OCI-LY1 (cell line): ENCODE measurements at regions not wholly inside any gene's neighbourhood (a gene's known extent, or its start where the extent isn't known, plus 50 kb on each side); places are given as distances from the start of the nearest gene placed in this dataset.

Source experiments
- H2AFZ ChIP-seq: fragments of 200-600 bp; sonication (generic), shearing (Covaris generic); 2 replicates; pipeline ENCODE4 v1.6.0; 2014; ENCODE audit warnings: antibody characterized with exemption, mild to moderate bottlenecking, low read length
- H3F3A ChIP-seq: fragments of 200-600 bp; sonication (generic), shearing (Covaris generic); 2 replicates; pipeline ENCODE4 v1.6.0; 2014; ENCODE audit warnings: mild to moderate bottlenecking, antibody characterized with exemption, low read length, moderate library complexity; ENCODE audit not compliant: insufficient read depth
- H3K27ac ChIP-seq: fragments of 200-600 bp; sonication (generic); 2 replicates; pipeline ENCODE4 v1.5.1; 2014; ENCODE audit warnings: low read length, mixed run types, mild to moderate bottlenecking, low read depth; ENCODE audit not compliant: poor library complexity, severe bottlenecking
- H3K27me3 ChIP-seq: fragments of 200-600 bp; sonication (generic); 2 replicates; pipeline ENCODE4 v1.6.0; 2014; ENCODE audit warnings: antibody characterized with exemption, mild to moderate bottlenecking, low read length, moderate library complexity; ENCODE audit not compliant: insufficient read depth
- H3K36me3 ChIP-seq: fragments of 200-600 bp; sonication (generic); 2 replicates; pipeline ENCODE4 v1.6.1; 2014; ENCODE audit warnings: mild to moderate bottlenecking, antibody characterized with exemption, low read length, moderate library complexity, mixed read lengths; ENCODE audit not compliant: insufficient read depth
- H3K4me1 ChIP-seq: fragments of 200-600 bp; sonication (generic); 2 replicates; pipeline ENCODE4 v1.5.1; 2014; ENCODE audit warnings: mild to moderate bottlenecking, low read length, moderate library complexity; ENCODE audit not compliant: insufficient read depth, severe bottlenecking
- H3K4me2 ChIP-seq: fragments of 200-600 bp; sonication (generic), shearing (Covaris generic); 2 replicates; pipeline ENCODE4 v1.6.1; 2014; ENCODE audit warnings: low read length
- H3K4me3 ChIP-seq: fragments of 200-600 bp; sonication (generic); 2 replicates; pipeline ENCODE4 v1.5.1; 2014; ENCODE audit warnings: low read length, low read depth, mild to moderate bottlenecking, mixed read lengths; ENCODE audit not compliant: poor library complexity, severe bottlenecking
- H3K79me2 ChIP-seq: fragments of 200-600 bp; shearing (Covaris generic); 2 replicates; pipeline ENCODE4 v1.6.1; 2016; ENCODE audit warnings: mixed run types, low read length, mixed read lengths; ENCODE audit not compliant: insufficient read depth
- H3K9ac ChIP-seq: fragments of 200-600 bp; sonication (generic), shearing (Covaris generic); 2 replicates; pipeline ENCODE4 v1.6.1; 2014; ENCODE audit warnings: mild to moderate bottlenecking, low read length, mixed read lengths
- H3K9me2 ChIP-seq: fragments of 200-600 bp; sonication (generic), shearing (Covaris generic); 2 replicates; pipeline ENCODE4 v1.6.1; 2014; ENCODE audit warnings: low read depth, mild to moderate bottlenecking, low read length, mixed read lengths
- H3K9me3 ChIP-seq: fragments of 200-600 bp; shearing (Covaris generic); 2 replicates; pipeline ENCODE4 v1.6.1; 2014; ENCODE audit warnings: low read length, mixed read lengths
- H4K20me1 ChIP-seq: fragments of 200-600 bp; sonication (generic), shearing (Covaris generic); 2 replicates; pipeline ENCODE4 v1.6.0; 2016; ENCODE audit warnings: mild to moderate bottlenecking, low read length; ENCODE audit not compliant: insufficient read depth
- CTCF ChIP-seq: fragments of 200-600 bp; sonication (generic), shearing (Covaris generic); IDR thresholded peaks from 2 replicates; pipeline ENCODE4 v1.5.1; 2017; ENCODE audit warnings: mild to moderate bottlenecking, antibody characterized with exemption, low read length, moderate library complexity, mixed read lengths
- EZH2 ChIP-seq: fragments of 200-600 bp; sonication (generic), shearing (Covaris generic); IDR thresholded peaks from 2 replicates; pipeline ENCODE4 v1.8.0; 2017; ENCODE audit warnings: borderline replicate concordance, mixed run types, mild to moderate bottlenecking, antibody characterized with exemption, low read length, moderate library complexity, mixed read lengths

- no peaks in the 10 kb centered on the region for H3K9me2 ChIP-seq
- no peak overlapping the region for H3K4me2 ChIP-seq
- no peaks in the 10 kb centered on the region for H4K20me1 ChIP-seq
- H3K27me3 ChIP-seq, result no peaks in the 10 kb centered on the region
- no peak overlapping the region for H3K4me3 ChIP-seq
- no peak overlapping the region for H3K27ac ChIP-seq
- no peaks in the 10 kb centered on the region for H3K36me3 ChIP-seq
- no peak overlapping the region for H3K9ac ChIP-seq
- H3K9me3 ChIP-seq, result no peaks in the 10 kb centered on the region
- TF ChIP-seq EZH2 (no peak), CTCF (no peak)
- H3F3A ChIP-seq, result no peaks in the 10 kb centered on the region
- no peaks in the 10 kb centered on the region for H3K79me2 ChIP-seq
- no peak overlapping the region for H2AFZ ChIP-seq
- no peaks in the 10 kb centered on the region for H3K4me1 ChIP-seq
Measured at GRCh38 chr12:78739653-78740052, 124.9 kb upstream of the SYT1 start.

GRCh38 chr12:78746001-78746400 is 118.6 kb upstream of the SYT1 start:
- H2AFZ ChIP-seq, result no peak overlapping the region
- no peak for TF ChIP-seq CTCF
- TF ChIP-seq EZH2, result no peak
- no peaks in the 10 kb centered on the region for H3K36me3 ChIP-seq
- H3K27ac ChIP-seq, result no peak overlapping the region
- H3K9me3 ChIP-seq, result no peaks in the 10 kb centered on the region
- no peak overlapping the region for H3K4me2 ChIP-seq
- no peaks in the 10 kb centered on the region for H3K9me2 ChIP-seq
- H3K79me2 ChIP-seq, result no peaks in the 10 kb centered on the region
- H3K27me3 ChIP-seq, result no peaks in the 10 kb centered on the region
- H4K20me1 ChIP-seq, result no peaks in the 10 kb centered on the region
- no peaks in the 10 kb centered on the region for H3K4me1 ChIP-seq
- H3K4me3 ChIP-seq, result no peak overlapping the region
- no peak overlapping the region for H3K9ac ChIP-seq
- H3F3A ChIP-seq, result no peaks in the 10 kb centered on the region

- no peaks in the 10 kb centered on the region for H3K27me3 ChIP-seq
- H3F3A ChIP-seq, result no peaks in the 10 kb centered on the region
- H3K9me2 ChIP-seq, result no peaks in the 10 kb centered on the region
- no peaks in the 10 kb centered on the region for H3K9me3 ChIP-seq
- no peaks in the 10 kb centered on the region for H3K79me2 ChIP-seq
- no peak overlapping the region for H3K27ac ChIP-seq
- no peaks in the 10 kb centered on the region for H3K4me1 ChIP-seq
- no peak overlapping the region for H3K4me3 ChIP-seq
- no peak overlapping the region for H3K4me2 ChIP-seq
- H3K36me3 ChIP-seq, result no peaks in the 10 kb centered on the region
- no peaks in the 10 kb centered on the region for H4K20me1 ChIP-seq
- TF ChIP-seq EZH2 (no peak), CTCF (no peak)
- no peak overlapping the region for H3K9ac ChIP-seq
- H2AFZ ChIP-seq, result no peak overlapping the region
Measured at GRCh38 chr12:78753058-78753457, 111.5 kb upstream of the SYT1 start.
